GM21515 (cell line): ENCODE measurements at regions not wholly inside any gene's neighbourhood (a gene's known extent, or its start where the extent isn't known, plus 50 kb on each side); places are given as distances from the start of the nearest gene placed in this dataset.

Experiments used
- ATAC-seq: cut with Tn5 transposase; IDR thresholded peaks from one replicate; pipeline ENCODE4 v1.9.1; 2021; ENCODE audit not compliant: unreplicated experiment

- ATAC-seq, result no peak
These were observed 210.0 kb upstream of the FOXD3 start for GRCh38 chr1:63112155-63112900.

DNA sequence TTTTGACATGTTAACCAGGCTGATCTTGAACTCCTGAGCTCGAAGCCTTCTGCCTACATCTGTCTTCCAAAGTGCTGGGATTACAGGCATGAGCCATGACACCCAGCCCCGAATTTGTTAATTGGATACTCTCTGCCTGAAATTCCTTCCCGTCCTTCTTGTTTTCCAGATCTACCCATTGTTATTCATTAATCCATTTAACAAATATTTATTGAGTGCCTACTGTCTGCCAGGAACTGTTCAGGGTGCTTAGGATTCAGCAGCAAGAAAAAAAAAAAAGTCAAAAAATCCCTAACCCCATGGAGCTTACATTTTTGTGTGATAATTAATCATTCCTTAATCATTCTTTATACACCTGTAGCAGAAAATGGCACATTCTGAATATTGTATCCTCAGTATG lies 206.8 kb upstream of the FOXD3 start:
- no peak for ATAC-seq

DNA sequence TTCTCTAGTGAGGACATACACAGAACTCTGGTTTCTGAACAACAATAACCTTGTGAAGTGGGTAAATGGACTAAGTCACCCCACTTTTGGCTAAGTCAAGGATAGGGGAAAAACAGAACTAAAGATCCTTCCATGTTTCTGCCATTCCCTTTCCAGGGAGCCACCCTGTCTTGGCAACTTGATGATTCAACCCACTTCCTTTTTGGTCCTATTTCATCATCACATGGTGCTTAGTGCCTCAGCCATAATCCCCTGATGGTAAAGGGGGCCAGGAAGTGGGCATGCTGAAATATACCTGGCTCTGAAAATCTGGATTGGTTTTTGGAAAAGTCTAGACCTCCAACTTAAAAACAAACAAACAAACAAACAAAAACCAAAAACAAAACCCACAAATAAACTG lies 206.4 kb upstream of the FOXD3 start:
- ATAC-seq, result no peak

DNA sequence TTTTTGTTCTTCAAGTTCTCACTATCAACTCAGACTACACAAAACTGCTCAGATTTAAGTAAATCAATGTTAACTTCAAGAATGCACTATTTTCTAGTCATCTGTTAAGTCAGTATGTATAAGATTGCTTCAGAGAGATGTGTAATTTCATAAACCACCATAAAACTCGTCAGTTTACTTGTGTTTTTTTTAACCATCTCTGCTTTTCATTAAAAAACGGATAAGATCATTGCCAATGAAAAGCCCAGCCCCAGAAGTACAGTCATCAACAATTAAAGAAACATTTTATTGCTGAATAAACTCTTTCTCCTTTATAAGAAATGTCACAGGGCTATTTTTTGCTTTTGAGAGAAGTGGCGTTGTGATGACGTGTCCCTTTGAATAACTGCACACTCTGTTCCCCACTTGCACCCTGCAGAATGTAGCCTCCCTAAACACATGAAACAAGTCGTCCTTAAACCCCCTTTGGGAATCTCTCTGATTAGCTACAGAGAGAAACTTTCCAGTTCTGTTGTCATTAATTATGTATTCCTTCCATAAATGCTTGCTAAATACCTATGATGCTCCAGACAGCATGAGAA lies 202.7 kb upstream of the FOXD3 start:
- no peak for ATAC-seq

DNA sequence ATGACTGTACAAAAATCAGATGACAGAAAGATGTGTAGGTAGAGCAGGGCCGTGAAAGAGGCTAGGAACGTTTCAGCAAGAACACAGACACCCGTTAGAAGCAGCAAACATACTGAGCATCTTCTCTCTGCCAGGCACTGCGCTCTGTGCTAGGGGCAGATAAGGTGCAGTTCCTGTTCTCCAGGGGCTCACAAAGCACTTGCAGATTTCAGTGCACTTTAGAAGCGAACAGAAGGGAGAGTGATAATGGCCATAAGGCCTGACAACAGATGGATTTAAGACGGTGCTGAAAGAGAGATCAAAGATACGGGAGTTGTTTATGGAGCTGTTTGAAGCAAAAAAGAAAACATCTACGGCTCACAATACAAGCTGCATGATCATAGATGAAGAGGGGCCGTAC lies 200.3 kb upstream of the FOXD3 start:
- no peak for ATAC-seq

GRCh38 chr1:63124666-63125191 lies 197.6 kb upstream of the FOXD3 start:
- ATAC-seq, result peak; percentile 87

DNA sequence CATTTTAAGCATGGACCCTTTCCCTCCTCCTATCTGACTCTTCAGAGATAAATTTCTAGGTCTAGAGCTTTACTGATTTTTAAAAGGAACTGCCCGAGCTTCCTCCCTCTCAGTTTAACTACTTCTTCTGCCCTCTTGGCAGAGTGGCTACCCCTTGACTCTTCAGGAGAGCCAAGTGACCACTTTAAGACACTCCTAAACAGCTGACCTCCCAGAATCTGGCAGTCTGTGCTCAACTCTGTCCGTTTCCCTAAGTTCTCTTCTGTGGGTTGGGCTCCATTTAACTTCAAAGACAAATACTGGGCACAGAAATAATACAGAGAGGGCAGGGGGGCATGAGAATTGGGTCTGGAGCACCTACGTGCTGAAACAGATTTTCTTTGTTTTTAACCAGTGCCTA lies 196.3 kb upstream of the FOXD3 start:
- ATAC-seq, result no peak

GRCh38 chr1:63127376-63127775 lies 195.0 kb upstream of the FOXD3 start:
- no peak for ATAC-seq

GRCh38 chr1:63128556-63128955 lies 193.8 kb upstream of the FOXD3 start:
- ATAC-seq, result no peak

GRCh38 chr1:63129184-63129583 lies 193.2 kb upstream of the FOXD3 start:
- no peak for ATAC-seq

DNA sequence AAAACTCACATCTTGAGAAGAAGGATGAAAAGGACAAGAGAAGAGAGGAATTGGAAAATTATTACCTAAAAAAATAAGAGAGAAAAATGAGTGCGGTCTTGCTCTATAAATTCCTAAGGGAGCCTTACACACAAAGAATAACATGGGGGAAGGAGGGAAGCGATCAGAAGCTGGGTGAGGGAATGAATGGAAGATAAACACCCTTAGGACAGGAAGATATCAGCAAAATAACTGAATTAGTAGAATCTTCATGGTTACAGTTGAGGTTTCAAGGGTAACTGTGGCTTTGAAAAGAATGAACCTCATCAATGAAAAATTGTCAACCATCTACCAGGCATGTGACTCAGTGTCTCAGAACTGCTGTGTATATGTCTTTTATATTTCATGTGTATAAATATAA lies 192.5 kb upstream of the FOXD3 start:
- no peak for ATAC-seq

- no peak for ATAC-seq
These were observed 187.7 kb upstream of the FOXD3 start for GRCh38 chr1:63134501-63135173.

DNA sequence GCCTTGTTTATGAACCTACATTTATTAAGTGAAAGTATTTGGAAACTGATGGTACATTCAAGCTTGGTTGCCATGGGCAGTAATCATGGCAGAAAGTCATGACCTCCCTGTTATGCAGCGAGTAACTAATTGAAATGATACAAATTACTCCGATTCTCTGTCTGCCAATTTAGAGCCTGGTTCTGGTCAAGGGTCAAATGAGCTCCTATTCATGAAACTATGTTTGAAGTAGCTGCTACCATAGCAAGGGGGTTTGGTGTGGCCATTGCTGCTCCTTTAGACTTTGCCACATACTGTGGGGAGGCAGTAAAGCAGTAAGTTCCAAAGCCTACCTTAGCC lies 187.2 kb upstream of the FOXD3 start:
- no peak for ATAC-seq

- ATAC-seq, result no peak
These were observed 186.6 kb upstream of the FOXD3 start for GRCh38 chr1:63135801-63136200.

DNA sequence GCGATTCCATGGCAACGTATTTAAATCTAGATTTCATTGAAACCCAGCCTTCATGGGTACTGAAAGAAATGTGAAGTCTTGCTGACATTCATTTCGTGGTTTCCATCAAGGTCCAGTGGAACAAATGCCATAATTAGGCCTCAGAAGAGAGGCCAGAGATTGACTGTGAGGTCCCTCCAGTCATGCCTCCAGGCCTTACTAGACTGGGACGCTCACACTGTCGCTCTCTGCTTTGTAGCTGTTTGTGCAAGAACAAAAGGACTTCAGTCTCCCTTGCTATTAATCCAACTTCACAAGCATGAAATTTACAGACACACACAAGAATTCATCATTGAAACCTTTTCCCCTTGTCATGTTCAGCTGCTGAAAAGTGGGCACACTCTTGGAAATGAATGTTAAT lies 180.4 kb upstream of the FOXD3 start:
- ATAC-seq, result no peak

GRCh38 chr1:63143482-63143881 lies 178.9 kb upstream of the FOXD3 start:
- no peak for ATAC-seq

DNA sequence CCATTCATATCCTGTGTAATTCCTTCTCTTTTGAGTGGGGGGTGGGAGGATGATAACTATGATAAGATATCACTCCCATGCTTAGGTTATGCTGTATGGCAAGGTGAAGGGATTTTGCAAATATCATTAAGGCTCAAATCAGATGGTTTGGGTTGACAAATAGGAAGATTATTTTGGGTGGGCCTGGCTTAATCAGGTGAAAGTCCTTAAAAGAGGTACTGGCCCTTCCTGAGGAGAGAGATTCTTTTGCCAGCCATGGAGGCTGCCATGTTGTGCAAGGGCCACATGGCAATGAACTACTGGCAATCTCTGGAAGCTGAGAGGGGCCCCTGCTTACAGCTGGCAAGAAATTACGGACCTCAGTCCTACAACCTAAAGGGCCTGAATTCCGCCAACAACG lies 174.6 kb upstream of the FOXD3 start:
- ATAC-seq, result no peak

GRCh38 chr1:63148825-63149645 lies 173.3 kb upstream of the FOXD3 start:
- peak; percentile 89 for ATAC-seq

- no peak for ATAC-seq
These were observed 169.8 kb upstream of the FOXD3 start for GRCh38 chr1:63152572-63152971.

DNA sequence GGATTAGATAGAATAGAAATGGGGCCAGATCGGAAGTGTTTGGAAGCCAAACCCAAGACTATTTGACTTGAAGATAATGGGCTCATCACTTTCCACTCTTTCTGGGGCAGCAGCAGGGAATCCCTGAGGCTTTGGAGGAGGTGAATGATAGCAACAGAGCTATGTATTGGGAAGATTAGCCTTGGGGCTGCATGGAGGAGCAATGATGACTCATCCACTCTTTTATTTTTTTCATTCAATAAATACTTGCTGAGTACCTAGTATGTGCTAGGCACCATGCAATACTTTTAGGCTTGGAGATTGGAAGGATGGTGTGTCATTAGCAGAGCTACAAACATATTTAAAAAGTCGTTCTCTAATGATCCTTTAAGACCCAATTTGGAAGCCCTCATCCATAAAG lies 166.9 kb upstream of the FOXD3 start:
- ATAC-seq, result no peak

- ATAC-seq, result no peak
These were observed 165.3 kb upstream of the FOXD3 start for GRCh38 chr1:63157085-63157484.
